ACHN (cell line): ENCODE measurements at regions not wholly inside any gene's neighbourhood (a gene's known extent, or its start where the extent isn't known, plus 50 kb on each side); places are given as distances from the start of the nearest gene placed in this dataset.
"Not testable (repeated sequence)": the region's sequence is repeated elsewhere in the genome, so short reads cannot be mapped to it uniquely, and the experiment has no call there.

Experiments used
- DNase-seq: peaks from one replicate; pipeline ENCODE4 v3.0.0-alpha.2; 2015
- in situ Hi-C: cut with HindIII; loops from 2 replicates; pipeline ENCODE4 v1.10.0; 2017; ENCODE audit warnings: low sequenced_read_pairs, low pct_ligation_motif_present, low pct_unique_long_range_greater_than_20kb

- in situ Hi-C loops: no loop called here
- DNase-seq: no peak
Observed at GRCh38 chr6:4347877-4348276, 212.5 kb upstream of the ECI2 start.

GRCh38 chr6:4346659-4347333 lies 211.4 kb upstream of the ECI2 start:
- no peak for DNase-seq
- in situ Hi-C loops: no loop called here

- in situ Hi-C loops: no loop called here
- DNase-seq: no peak
Observed at GRCh38 chr6:4345543-4345942, 210.2 kb upstream of the ECI2 start.

GRCh38 chr6:4344317-4344899 lies 209.0 kb upstream of the ECI2 start:
- DNase-seq: no peak
- in situ Hi-C loops: no loop called here

- in situ Hi-C loops: no loop called here
- DNase-seq: no peak
Observed at GRCh38 chr6:4342407-4343137, 207.2 kb upstream of the ECI2 start.

- DNase-seq: no peak
- in situ Hi-C loops: no loop called here
Observed at GRCh38 chr6:4341078-4341797, 205.9 kb upstream of the ECI2 start.

GRCh38 chr6:4340544-4340943 lies 205.2 kb upstream of the ECI2 start:
- no peak for DNase-seq
- in situ Hi-C loops: no loop called here

GRCh38 chr6:4338884-4339283 lies 203.5 kb upstream of the ECI2 start:
- no peak for DNase-seq
- in situ Hi-C loops: no loop called here

- in situ Hi-C loops: no loop called here
- DNase-seq: peak; percentile 10
Observed at GRCh38 chr6:4336778-4337442, 201.5 kb upstream of the ECI2 start.

- DNase-seq: no peak
- in situ Hi-C loops: no loop called here
Observed at GRCh38 chr6:4336084-4336483, 200.7 kb upstream of the ECI2 start.

- DNase-seq, in situ Hi-C loops: not testable (repeated sequence)
Observed at GRCh38 chr6:4334158-4334740, 198.9 kb upstream of the ECI2 start.

GRCh38 chr6:4327841-4328240 lies 192.5 kb upstream of the ECI2 start:
- DNase-seq: no peak
- in situ Hi-C loops: no loop called here

- in situ Hi-C loops: no loop called here
- no peak for DNase-seq
Observed at GRCh38 chr6:4324746-4325145, 189.4 kb upstream of the ECI2 start.

GRCh38 chr6:4323322-4323721 lies 187.9 kb upstream of the ECI2 start:
- in situ Hi-C loops: no loop called here
- no peak for DNase-seq

- in situ Hi-C loops: no loop called here
- no peak for DNase-seq
Observed at GRCh38 chr6:4322846-4323309, 187.5 kb upstream of the ECI2 start.

- in situ Hi-C loops: no loop called here
- no peak for DNase-seq
Observed at GRCh38 chr6:4322134-4322845, 186.9 kb upstream of the ECI2 start.

GRCh38 chr6:4320860-4321259 lies 185.5 kb upstream of the ECI2 start:
- DNase-seq: peak; percentile 57
- in situ Hi-C loops: no loop called here
